B cell (primary cell): ENCODE measurements at regions not wholly inside any gene's neighbourhood (a gene's known extent, or its start where the extent isn't known, plus 50 kb on each side); places are given as distances from the start of the nearest gene placed in this dataset.

ENCODE experiments used
- ATAC-seq: fragments of 200-7000 bp; cut with Tn5 transposase; one replicate; pipeline ENCODE4 v1.10.0; 2021; ENCODE audit warnings: low read depth, mild to moderate bottlenecking, moderate number of reproducible peaks, moderate library complexity
- CTCF ChIA-PET: fragments of 350-600 bp; sonication (Branson Sonifier 250); formaldehyde crosslinking; loops from one replicate; lab custom pipeline; 2021; ENCODE audit warnings: antibody characterized with exemption, inconsistent platforms; lab: Charles Lee
- POLR2A ChIA-PET: fragments of 350-600 bp; sonication (Branson Sonifier 250); formaldehyde crosslinking; loops from one replicate; lab custom pipeline; 2021; ENCODE audit warnings: antibody characterized with exemption; lab: Charles Lee
- DNase-seq: peaks from one replicate; pipeline ENCODE4 v3.0.0; 2013
- H2AFZ ChIP-seq: 2 replicates; pipeline ENCODE4 v1.6.1; 2012; ENCODE audit warnings: mild to moderate bottlenecking, low read depth, low read length; ENCODE audit not compliant: insufficient read depth, poor library complexity, severe bottlenecking
- H3K27ac ChIP-seq, 2 donors: 1 replicate in 1 of 2; 2 replicates in 1 of 2; pipeline ENCODE4 v1.5.1; 2012 to 2013; ENCODE audit warnings: low read length in 2 of 2, mild to moderate bottlenecking in 2 of 2, moderate library complexity in 1 of 2
- H3K27me3 ChIP-seq, 4 experiments: fragments of 200-600 bp in 1 of 4; sonication (generic) in 1 of 4; replicated peaks in 1 of 4; 1 replicate in 2 of 4; 2 replicates in 2 of 4; pipeline versions ENCODE4 v1.6.1 to v1.7.0; 2013 to 2016; ENCODE audit warnings: low read length in 3 of 4, mild to moderate bottlenecking in 2 of 4, mixed read lengths in 1 of 4, moderate library complexity in 1 of 4; ENCODE audit not compliant: insufficient read depth in 4 of 4, control insufficient read depth in 3 of 4; ENCODE audit errors: control extremely low read depth in 1 of 4
- H3K36me3 ChIP-seq, 2 experiments: replicated peaks in 1 of 2; 1 replicate in 1 of 2; 2 replicates in 1 of 2; pipeline versions ENCODE4 v1.6.1 to v1.7.1; 2013; ENCODE audit warnings: low read length in 1 of 2; ENCODE audit not compliant: insufficient read depth in 2 of 2, control insufficient read depth in 1 of 2; ENCODE audit errors: control extremely low read depth in 1 of 2, extremely low read depth in 1 of 2
- H3K4me1 ChIP-seq, 2 donors: fragments of 200-600 bp in 1 of 2; sonication (generic) in 1 of 2; 1 replicate in 1 of 2; 2 replicates in 1 of 2; pipeline versions ENCODE4 v1.5.1 to v1.6.1; 2013 to 2017; ENCODE audit warnings: low read length in 2 of 2; ENCODE audit not compliant: control insufficient read depth in 2 of 2, insufficient read depth in 2 of 2
- H3K4me2 ChIP-seq: replicated peaks from 2 replicates; pipeline ENCODE3; 2012; ENCODE audit warnings: mild to moderate bottlenecking, low read depth, low read length; ENCODE audit not compliant: poor library complexity, severe bottlenecking
- H3K4me3 ChIP-seq, 5 experiments: fragments of 200-600 bp in 1 of 5; sonication (generic) in 1 of 5; 1 replicate in 3 of 5; 2 replicates in 2 of 5; pipeline versions ENCODE4 v1.5.1 to v1.7.0; 2011 to 2016; ENCODE audit warnings: low read length in 4 of 5, mild to moderate bottlenecking in 4 of 5, low read depth in 2 of 5, control low read depth in 1 of 5, moderate library complexity in 1 of 5; ENCODE audit not compliant: insufficient read depth in 1 of 5; ENCODE audit errors: control extremely low read depth in 1 of 5, extremely low read depth in 1 of 5
- H3K79me2 ChIP-seq: fragments of 200-600 bp; sonication (generic); one replicate; pipeline ENCODE4 v1.6.0; 2016; ENCODE audit warnings: low read length; ENCODE audit not compliant: control insufficient read depth, insufficient read depth
- H3K9ac ChIP-seq: fragments of 200-600 bp; sonication (generic); 2 replicates; pipeline ENCODE4 v1.6.1; 2017; ENCODE audit warnings: mild to moderate bottlenecking, low read length, moderate library complexity
- H3K9me3 ChIP-seq, 3 donors: one replicate each; pipeline versions ENCODE4 v1.6.1 to v1.7.1; 2013; ENCODE audit warnings: low read length in 2 of 3; ENCODE audit not compliant: control insufficient read depth in 2 of 3, insufficient read depth in 1 of 3; ENCODE audit errors: control extremely low read depth in 1 of 3
- H4K20me1 ChIP-seq: 2 replicates; pipeline ENCODE4 v1.6.0; 2012; ENCODE audit warnings: mild to moderate bottlenecking, low read length; ENCODE audit not compliant: insufficient read depth, control insufficient read depth, poor library complexity, severe bottlenecking
- H3K27ac Mint-ChIP-seq: one replicate; pipeline ENCODE4 v1.8.0; 2021; ENCODE audit warnings: mixed read lengths
- H3K27me3 Mint-ChIP-seq: one replicate; pipeline ENCODE4 v1.8.0; 2021; ENCODE audit warnings: mixed read lengths
- H3K4me1 Mint-ChIP-seq: one replicate; pipeline ENCODE4 v1.8.0; 2021; ENCODE audit warnings: mixed read lengths
- H3K4me3 Mint-ChIP-seq: one replicate; pipeline ENCODE4 v1.8.0; 2021; ENCODE audit warnings: mixed read lengths
- H3K9me3 Mint-ChIP-seq: one replicate; pipeline ENCODE4 v1.8.0; 2022; ENCODE audit warnings: mixed read lengths; ENCODE audit not compliant: insufficient read depth
- EZH2 ChIP-seq: IDR thresholded peaks from 2 replicates; pipeline ENCODE4 v1.6.1; 2012; ENCODE audit warnings: borderline replicate concordance, low read depth, mild to moderate bottlenecking, moderate library complexity, low read length; ENCODE audit not compliant: insufficient read depth, poor library complexity, severe bottlenecking
- WGBS: methylation state at CpG from one replicate; pipeline ENCODE4 v1.1.5; 2013; ENCODE audit warnings: missing lambda C conversion rate; ENCODE audit not compliant: insufficient coverage; 5-methylcytosine and 5-hydroxymethylcytosine counted together
- intact Hi-C: fragments of 100-400 bp; cut with micrococcal nuclease; formaldehyde crosslinking; loops from one replicate; pipeline ENCODE4 v1.10.0; 2022
- TF ChIP-seq, protein P1 (sequence below): fragments of 200-600 bp; IDR thresholded peaks from one replicate; pipeline ENCODE4 v1.8.0; 2022; ENCODE audit warnings: antibody characterized with exemption, mild to moderate bottlenecking

DNA sequence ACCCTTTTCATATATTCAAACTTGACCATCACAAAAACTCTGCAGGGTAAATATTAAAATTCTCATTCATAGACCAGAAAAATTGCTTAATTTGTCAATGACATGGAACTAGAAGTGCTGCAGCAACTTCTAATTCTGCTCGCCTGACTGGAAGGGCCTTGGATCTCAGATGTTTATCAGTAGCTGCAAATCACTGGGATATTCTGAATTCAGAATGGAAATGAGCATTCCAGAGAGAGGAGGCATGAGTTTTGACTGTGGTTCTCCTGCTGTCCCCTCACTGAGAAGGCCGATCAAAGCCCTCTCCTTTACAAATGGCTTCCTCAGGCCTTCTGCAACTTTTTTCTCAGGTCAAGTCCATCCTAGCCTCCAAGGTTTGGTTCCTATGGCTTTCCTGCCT is 171.3 kb upstream of the FAM78B start:
- WGBS = 100% methylated on average over 2 of the region's 2 CpGs
- Histone ChIP-seq H3K27ac (no peak overlapping the region), H3K4me2 (no peak overlapping the region), H3K4me3 (no peak overlapping the region), H2AFZ (no peak overlapping the region), H3K36me3 (no peaks in the 10 kb centered on the region), H3K4me1 (no peaks in the 10 kb centered on the region), H3K9me3 (no peaks in the 10 kb centered on the region), H3K79me2 (no peaks in the 10 kb centered on the region), H3K9ac (no peak overlapping the region), H3K27me3 (no peaks in the 10 kb centered on the region), H4K20me1 (no peaks in the 10 kb centered on the region)
- no peak for TF ChIP-seq EZH2
- TF ChIP-seq, protein P1, sequence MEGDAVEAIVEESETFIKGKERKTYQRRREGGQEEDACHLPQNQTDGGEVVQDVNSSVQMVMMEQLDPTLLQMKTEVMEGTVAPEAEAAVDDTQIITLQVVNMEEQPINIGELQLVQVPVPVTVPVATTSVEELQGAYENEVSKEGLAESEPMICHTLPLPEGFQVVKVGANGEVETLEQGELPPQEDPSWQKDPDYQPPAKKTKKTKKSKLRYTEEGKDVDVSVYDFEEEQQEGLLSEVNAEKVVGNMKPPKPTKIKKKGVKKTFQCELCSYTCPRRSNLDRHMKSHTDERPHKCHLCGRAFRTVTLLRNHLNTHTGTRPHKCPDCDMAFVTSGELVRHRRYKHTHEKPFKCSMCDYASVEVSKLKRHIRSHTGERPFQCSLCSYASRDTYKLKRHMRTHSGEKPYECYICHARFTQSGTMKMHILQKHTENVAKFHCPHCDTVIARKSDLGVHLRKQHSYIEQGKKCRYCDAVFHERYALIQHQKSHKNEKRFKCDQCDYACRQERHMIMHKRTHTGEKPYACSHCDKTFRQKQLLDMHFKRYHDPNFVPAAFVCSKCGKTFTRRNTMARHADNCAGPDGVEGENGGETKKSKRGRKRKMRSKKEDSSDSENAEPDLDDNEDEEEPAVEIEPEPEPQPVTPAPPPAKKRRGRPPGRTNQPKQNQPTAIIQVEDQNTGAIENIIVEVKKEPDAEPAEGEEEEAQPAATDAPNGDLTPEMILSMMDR = no peak
- ChIA-PET CTCF (no interaction called here), POLR2A (no interaction called here)
- Mint-ChIP-seq H3K27me3 (peaks cover 9% of the 10 kb centered on the region), H3K4me1 (no peaks in the 10 kb centered on the region), H3K9me3 (no peaks in the 10 kb centered on the region), H3K4me3 (no peak overlapping the region), H3K27ac (no peak overlapping the region)
- no peak for DNase-seq
- ATAC-seq = no peak
- intact Hi-C loops = no loop called here

DNA sequence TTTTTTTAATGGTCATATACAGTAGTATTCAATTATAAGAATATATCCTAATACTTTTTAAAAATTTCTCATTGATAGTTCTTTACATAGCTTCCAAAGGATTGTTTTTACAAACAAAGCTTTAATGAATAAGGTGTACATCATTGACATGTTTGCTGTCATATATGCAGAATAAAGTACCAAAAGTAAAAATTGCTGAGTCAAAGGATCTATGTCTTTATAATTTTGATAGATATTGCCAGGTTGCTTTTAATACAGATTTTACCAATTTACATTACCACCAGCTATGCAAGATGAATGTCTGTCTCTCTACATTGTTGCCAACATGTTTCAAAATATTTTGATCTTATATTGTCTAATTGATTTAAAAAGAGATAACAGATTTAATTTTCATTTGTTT is 173.9 kb upstream of the FAM78B start:
- no peak overlapping the region for H3K27ac ChIP-seq
- Mint-ChIP-seq H3K4me1 (no peaks in the 10 kb centered on the region), H3K4me3 (no peak overlapping the region), H3K27ac (no peak overlapping the region), H3K27me3 (no peaks in the 10 kb centered on the region), H3K9me3 (peaks cover under 1% of the 10 kb centered on the region)
- H3K9me3 ChIP-seq = no peaks in the 10 kb centered on the region
- H3K4me1 ChIP-seq = no peaks in the 10 kb centered on the region
- no peak overlapping the region for H3K9ac ChIP-seq
- no peaks in the 10 kb centered on the region for H3K27me3 ChIP-seq
- no peak overlapping the region for H3K4me2 ChIP-seq
- no peak overlapping the region for H2AFZ ChIP-seq
- no peak for DNase-seq
- no peak for ATAC-seq
- H4K20me1 ChIP-seq = no peaks in the 10 kb centered on the region
- no peaks in the 10 kb centered on the region for H3K36me3 ChIP-seq
- POLR2A ChIA-PET = no interaction called here
- no peaks in the 10 kb centered on the region for H3K79me2 ChIP-seq
- intact Hi-C loops = no loop called here
- CTCF ChIA-PET = no interaction called here
- no peak overlapping the region for H3K4me3 ChIP-seq
- TF ChIP-seq, protein P1 = no peak
- no peak for TF ChIP-seq EZH2
